MCF 10A (cell line): ENCODE measurements at regions not wholly inside any gene's neighbourhood (a gene's known extent, or its start where the extent isn't known, plus 50 kb on each side); places are given as distances from the start of the nearest gene placed in this dataset.

Source experiments
- BruUV-seq: library from RNA; stranded (reverse); fragments of 400-500 nt; replicated peaks from 2 replicates; lab custom pipeline; 2021; lab: Mats Ljungman, UMichigan
- CTCF ChIA-PET: fragments of 300-600 bp; sonication (Branson Sonifier 250); formaldehyde crosslinking; extraction: SDS; loops from one replicate; lab custom pipeline; 2021; ENCODE audit warnings: antibody characterized with exemption, inconsistent platforms; lab: Yijun Ruan, JAX
- POLR2A ChIA-PET: fragments of 300-600, 350-650 bp; sonication (Branson Sonifier 250); formaldehyde crosslinking; extraction: SDS; loops from one replicate; lab custom pipeline; 2020; ENCODE audit warnings: antibody characterized with exemption, inconsistent platforms; lab: Yijun Ruan, JAX
- DNase-seq: peaks from one replicate; pipeline ENCODE4 v3.0.0-alpha.2; 2018; ENCODE audit not compliant: unreplicated experiment
- H3K27ac Mint-ChIP-seq: one replicate; pipeline ENCODE4 v1.8.0; 2022; ENCODE audit warnings: mild to moderate bottlenecking, low read depth, mixed read lengths; ENCODE audit not compliant: unreplicated experiment
- H3K27me3 Mint-ChIP-seq: one replicate; pipeline ENCODE4 v1.8.0; 2022; ENCODE audit warnings: mixed read lengths; ENCODE audit not compliant: insufficient read depth, unreplicated experiment
- H3K36me3 Mint-ChIP-seq: one replicate; pipeline ENCODE4 v1.8.0; 2022; ENCODE audit warnings: mild to moderate bottlenecking, moderate library complexity, mixed read lengths; ENCODE audit not compliant: insufficient read depth, unreplicated experiment
- H3K4me1 Mint-ChIP-seq: one replicate; pipeline ENCODE4 v1.8.0; 2022; ENCODE audit warnings: mixed read lengths; ENCODE audit not compliant: insufficient read depth, unreplicated experiment
- H3K4me3 Mint-ChIP-seq: one replicate; pipeline ENCODE4 v1.8.0; 2022; ENCODE audit warnings: mild to moderate bottlenecking, moderate library complexity, mixed read lengths; ENCODE audit not compliant: unreplicated experiment
- H3K9me3 Mint-ChIP-seq: one replicate; pipeline ENCODE4 v1.8.0; 2022; ENCODE audit warnings: mixed read lengths; ENCODE audit not compliant: unreplicated experiment
- intact Hi-C: fragments of 100-400 bp; cut with micrococcal nuclease; formaldehyde crosslinking; loops from 2 replicates; pipeline ENCODE4 v1.14.1; 2022
- TF ChIP-seq, protein P1 (sequence below): fragments of 200-600 bp; IDR thresholded peaks from one replicate; pipeline ENCODE4 v1.8.0; 2022; ENCODE audit warnings: antibody characterized with exemption, mild to moderate bottlenecking; ENCODE audit not compliant: unreplicated experiment

GRCh38 chr12:30874455-30875321, 51.9 kb upstream of the TSPAN11 start:
- Mint-ChIP-seq H3K4me1 (peaks cover 5% of the 10 kb centered on the region), H3K27me3 (peaks cover 51% of the 10 kb centered on the region), H3K4me3 (no peak overlapping the region), H3K27ac (no peak overlapping the region), H3K36me3 (no peaks in the 10 kb centered on the region), H3K9me3 (no peaks in the 10 kb centered on the region)
- CTCF ChIA-PET: interaction anchor here (1.2 kb wide), 1 partner anchor 243 kb away, joined by 3 read pairs; no protein-coding TSS in a partner anchor
- TF ChIP-seq, protein P1, sequence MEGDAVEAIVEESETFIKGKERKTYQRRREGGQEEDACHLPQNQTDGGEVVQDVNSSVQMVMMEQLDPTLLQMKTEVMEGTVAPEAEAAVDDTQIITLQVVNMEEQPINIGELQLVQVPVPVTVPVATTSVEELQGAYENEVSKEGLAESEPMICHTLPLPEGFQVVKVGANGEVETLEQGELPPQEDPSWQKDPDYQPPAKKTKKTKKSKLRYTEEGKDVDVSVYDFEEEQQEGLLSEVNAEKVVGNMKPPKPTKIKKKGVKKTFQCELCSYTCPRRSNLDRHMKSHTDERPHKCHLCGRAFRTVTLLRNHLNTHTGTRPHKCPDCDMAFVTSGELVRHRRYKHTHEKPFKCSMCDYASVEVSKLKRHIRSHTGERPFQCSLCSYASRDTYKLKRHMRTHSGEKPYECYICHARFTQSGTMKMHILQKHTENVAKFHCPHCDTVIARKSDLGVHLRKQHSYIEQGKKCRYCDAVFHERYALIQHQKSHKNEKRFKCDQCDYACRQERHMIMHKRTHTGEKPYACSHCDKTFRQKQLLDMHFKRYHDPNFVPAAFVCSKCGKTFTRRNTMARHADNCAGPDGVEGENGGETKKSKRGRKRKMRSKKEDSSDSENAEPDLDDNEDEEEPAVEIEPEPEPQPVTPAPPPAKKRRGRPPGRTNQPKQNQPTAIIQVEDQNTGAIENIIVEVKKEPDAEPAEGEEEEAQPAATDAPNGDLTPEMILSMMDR: no peak
- intact Hi-C loops: no loop called here
- POLR2A ChIA-PET: no interaction called here
- DNase-seq: no peak
- BruUV-seq: no TSS peak

DNA sequence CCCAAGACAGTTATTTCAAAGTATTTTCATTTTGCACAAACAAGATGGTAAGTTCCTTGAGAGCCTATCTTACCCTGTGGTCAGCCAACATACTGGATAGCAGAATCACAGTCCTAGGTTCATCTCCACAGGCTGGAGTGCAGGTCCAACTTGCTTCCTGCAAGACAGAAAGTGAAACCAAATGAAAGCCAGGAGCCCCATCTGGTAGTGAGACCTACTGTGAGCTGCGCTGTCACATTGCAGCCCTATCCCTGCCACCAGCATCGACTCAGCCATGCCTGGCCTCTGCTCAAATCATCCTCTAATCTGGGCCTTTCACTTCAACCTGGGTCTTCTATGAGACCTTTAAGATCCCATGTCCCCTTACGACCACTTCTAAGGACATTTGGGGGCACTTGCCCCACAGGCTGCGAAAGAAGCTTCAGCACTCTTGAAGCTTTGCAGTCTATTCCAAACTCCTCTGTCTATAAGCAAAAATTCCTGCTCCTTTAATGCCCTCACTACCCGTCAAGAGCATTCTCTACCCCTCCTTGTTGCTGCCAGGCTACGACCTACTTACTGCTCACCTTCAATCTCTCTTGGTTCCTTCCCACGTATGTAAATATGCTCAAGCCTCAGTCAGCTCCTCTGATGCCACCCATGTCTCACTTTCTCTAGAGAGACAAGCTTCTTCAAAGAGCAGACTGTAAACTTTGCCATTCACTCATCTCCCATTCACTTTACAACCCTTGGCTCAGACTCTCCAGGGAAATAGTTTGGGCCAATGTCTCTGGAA, 55.9 kb upstream of the TSPAN11 start:
- peaks cover 3% of the 10 kb centered on the region for H3K9me3 Mint-ChIP-seq
- ChIA-PET POLR2A (no interaction called here), CTCF (interaction anchor here (0.6 to 1.0 kb wide), 3 partner anchors 24 to 1761 kb away, joined by 3 to 4 read pairs (median 3); no protein-coding TSS in a partner anchor)
- H3K36me3 Mint-ChIP-seq: no peaks in the 10 kb centered on the region
- H3K4me3 Mint-ChIP-seq: no peak overlapping the region
- DNase-seq: no peak
- H3K27me3 Mint-ChIP-seq: peaks cover 32% of the 10 kb centered on the region
- intact Hi-C loops: no loop called here
- no peaks in the 10 kb centered on the region for H3K4me1 Mint-ChIP-seq
- no TSS peak for BruUV-seq
- no peak overlapping the region for H3K27ac Mint-ChIP-seq
- TF ChIP-seq, protein P1: no peak

DNA sequence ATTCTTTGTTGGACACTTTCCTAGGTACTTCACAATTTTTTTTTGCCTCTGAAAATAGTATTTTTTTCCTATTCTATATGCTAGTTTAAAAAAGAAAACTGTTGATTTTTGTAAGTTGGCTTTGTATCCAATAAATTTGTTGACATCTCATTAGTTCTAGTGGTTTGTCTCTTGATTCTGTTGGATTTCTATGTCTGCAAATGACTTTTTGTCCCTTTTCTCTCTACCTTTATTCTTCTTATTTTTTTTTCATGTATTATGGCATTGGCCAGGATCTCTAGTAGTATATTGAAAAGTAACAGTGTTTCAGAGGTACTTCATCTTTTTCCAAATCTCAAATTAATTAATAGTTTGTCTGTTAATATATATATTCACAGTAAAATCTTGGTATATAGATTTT, 59.1 kb upstream of the TSPAN11 start:
- no peak for DNase-seq
- no peaks in the 10 kb centered on the region for H3K36me3 Mint-ChIP-seq
- no TSS peak for BruUV-seq
- H3K4me3 Mint-ChIP-seq: no peak overlapping the region
- TF ChIP-seq, protein P1: no peak
- no peak overlapping the region for H3K27ac Mint-ChIP-seq
- ChIA-PET CTCF (interaction anchor here (3.0 kb wide), 1 partner anchor 16 kb away, joined by 9 read pairs; no protein-coding TSS in a partner anchor), POLR2A (interaction anchor here (0.7 kb wide), 1 partner anchor 79 kb away, joined by 4 read pairs; no protein-coding TSS in a partner anchor)
- peaks cover 61% of the 10 kb centered on the region for H3K27me3 Mint-ChIP-seq
- no peaks in the 10 kb centered on the region for H3K4me1 Mint-ChIP-seq
- intact Hi-C loops: no loop called here
- peaks cover 6% of the 10 kb centered on the region for H3K9me3 Mint-ChIP-seq

GRCh38 chr12:30866256-30866655, 60.3 kb upstream of the TSPAN11 start:
- BruUV-seq: no TSS peak
- H3K27ac Mint-ChIP-seq: no peak overlapping the region
- no peak for DNase-seq
- TF ChIP-seq, protein P1: no peak
- no peaks in the 10 kb centered on the region for H3K4me1 Mint-ChIP-seq
- H3K9me3 Mint-ChIP-seq: peaks cover 6% of the 10 kb centered on the region
- no peaks in the 10 kb centered on the region for H3K36me3 Mint-ChIP-seq
- H3K27me3 Mint-ChIP-seq: peaks cover 63% of the 10 kb centered on the region
- H3K4me3 Mint-ChIP-seq: no peak overlapping the region
- intact Hi-C loops: no loop called here
- CTCF ChIA-PET: interaction anchor here (3.0 kb wide), 1 partner anchor 15 kb away, joined by 9 read pairs; no protein-coding TSS in a partner anchor
- POLR2A ChIA-PET: no interaction called here
